NCI-H146 treated with DMSO at 0.1 percent for 48 hours (cell line): ENCODE measurements at regions not wholly inside any gene's neighbourhood (a gene's known extent, or its start where the extent isn't known, plus 50 kb on each side); places are given as distances from the start of the nearest gene placed in this dataset.
A peak's percentile ranks its signal among the peaks of the same experiment; 100 is the strongest.

Experiments used
- DNase-seq: peaks from one replicate; lab custom pipeline; 2025; ENCODE audit not compliant: unreplicated experiment; lab: John Stamatoyannopoulos, UW

DNA sequence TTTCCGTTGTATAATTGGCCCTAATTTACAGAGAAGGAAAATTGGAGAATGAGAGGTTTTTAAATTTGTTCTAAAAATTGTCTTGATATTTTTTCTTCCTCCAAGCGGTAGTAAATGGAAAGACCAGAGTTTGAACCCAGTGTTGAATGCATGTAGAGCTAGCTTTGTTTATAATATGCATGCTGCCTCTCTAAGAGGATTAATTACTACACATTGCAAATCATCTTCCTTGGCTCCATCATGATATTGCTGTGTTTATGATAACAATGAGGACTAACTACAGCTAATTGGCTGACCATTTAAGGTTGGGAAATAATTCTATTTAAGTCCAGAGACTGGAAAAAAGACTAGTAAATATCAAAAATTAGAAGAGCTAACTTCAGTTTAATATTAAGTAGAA lies 338.5 kb downstream of the PLK2 start:
- no peak for DNase-seq

DNA sequence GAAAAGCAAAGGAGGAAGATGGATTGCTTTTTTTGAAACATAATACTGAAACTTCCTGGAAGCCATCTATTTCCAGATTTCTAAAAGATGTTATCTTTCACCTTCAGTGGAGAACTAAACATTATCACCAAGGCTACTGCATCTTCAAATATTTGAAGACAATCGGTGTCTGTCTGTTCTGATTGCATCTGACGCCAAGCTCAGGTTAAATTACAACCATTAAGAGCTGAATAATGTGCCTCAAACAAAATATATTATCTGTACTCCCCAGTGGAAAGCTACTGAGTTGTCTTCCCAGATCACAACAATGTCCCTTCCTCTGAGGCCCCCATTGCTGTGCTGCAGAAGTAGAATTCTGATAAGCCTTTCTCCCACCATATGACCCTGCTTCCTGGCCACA lies 342.3 kb downstream of the PLK2 start:
- DNase-seq, result peak; percentile 78

DNA sequence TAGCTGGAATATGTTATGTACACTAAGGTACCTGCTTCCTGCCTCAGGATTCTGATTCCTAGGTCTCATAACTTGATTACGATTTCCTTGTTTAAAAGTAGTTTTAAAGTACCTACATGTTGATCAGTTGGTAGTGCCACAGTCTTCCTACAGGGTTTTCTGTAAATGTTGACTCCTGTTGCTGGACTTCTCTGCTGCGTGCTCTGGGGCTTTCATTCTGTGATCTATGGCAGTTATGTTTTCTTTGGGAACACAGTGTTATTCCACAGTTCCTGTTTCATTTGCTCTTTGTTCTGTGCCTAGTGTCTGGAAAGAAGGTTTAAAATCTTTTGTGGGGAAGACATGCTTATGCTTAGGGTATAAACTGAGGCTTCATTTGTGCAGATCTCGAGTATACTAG lies 343.5 kb downstream of the PLK2 start:
- DNase-seq, result no peak

DNA sequence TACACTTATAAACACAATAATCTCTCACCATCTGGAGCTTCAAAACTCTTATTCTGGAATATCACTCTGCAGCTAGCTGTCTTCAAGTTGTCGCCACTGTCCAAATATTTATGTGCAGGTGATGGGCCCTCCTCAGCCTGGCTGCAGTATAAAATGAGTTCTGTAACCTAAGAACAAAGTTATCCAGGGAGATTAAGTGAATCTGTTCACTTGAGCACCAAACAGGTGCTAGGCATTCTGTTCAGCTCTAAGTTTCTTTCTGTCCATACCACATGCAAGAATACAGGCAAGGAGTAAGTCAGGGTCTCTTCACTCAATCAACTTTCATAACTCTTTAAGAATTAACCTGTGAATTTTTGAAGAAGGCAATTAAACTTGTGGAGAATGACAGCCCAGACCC lies 344.1 kb downstream of the PLK2 start:
- DNase-seq, result no peak

DNA sequence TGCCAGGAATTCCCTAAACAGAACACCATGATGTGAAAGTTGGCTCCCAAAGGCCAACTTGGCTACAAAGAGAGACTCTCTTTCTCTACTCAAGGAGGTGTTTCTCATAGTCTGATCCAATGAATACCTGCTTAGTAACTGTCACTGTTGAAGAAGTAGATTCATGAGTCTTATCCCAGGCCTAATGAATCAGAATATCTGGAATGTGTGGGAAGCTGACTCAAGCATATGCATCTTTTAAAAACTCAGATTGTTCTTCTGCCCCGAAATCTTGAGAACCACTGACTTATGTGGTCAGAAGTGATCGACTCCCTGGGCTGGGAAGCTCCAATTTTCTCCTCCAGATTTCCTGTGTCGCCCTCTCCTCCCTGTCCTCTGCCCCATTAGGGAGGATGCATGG lies 345.6 kb downstream of the PLK2 start:
- no peak for DNase-seq

DNA sequence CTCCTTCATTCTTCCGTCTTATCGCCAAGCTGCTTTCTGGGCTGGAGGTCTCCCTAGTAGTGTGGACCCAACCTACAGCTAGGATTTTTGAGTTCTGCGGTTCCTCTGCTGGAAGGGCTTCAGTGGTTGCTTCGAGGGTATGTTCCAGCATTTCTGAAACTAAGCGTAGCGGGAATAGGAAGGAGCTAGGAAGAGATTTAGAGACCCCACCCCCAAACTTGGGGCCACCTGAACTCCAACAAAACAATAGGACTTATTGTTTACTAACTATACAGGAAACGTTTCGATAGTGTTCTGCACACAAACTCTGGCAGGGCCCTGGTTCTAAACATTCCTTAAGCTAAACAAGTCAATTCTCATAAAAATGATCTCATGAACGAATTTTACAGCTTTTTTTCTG lies 346.7 kb downstream of the PLK2 start:
- DNase-seq, result no peak

DNA sequence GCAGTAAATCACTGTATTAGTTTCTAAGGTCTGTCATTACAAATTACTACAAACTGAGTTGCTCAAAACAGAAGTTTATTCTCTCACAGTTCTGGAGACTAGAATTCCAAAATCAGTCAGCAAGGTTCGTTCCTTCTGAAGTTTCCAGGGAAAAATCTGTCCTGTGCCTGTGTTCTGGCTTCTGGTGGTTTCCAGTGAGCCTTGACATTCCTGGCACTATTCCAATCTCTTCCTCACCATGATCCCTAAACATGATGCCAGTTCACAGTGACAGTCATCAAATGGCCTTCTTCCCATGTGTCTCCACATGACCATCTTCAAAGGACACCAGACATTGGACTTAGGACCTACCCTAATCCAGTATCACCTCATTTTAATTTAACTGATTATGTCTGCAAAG lies 351.4 kb downstream of the PLK2 start:
- DNase-seq, result no peak

DNA sequence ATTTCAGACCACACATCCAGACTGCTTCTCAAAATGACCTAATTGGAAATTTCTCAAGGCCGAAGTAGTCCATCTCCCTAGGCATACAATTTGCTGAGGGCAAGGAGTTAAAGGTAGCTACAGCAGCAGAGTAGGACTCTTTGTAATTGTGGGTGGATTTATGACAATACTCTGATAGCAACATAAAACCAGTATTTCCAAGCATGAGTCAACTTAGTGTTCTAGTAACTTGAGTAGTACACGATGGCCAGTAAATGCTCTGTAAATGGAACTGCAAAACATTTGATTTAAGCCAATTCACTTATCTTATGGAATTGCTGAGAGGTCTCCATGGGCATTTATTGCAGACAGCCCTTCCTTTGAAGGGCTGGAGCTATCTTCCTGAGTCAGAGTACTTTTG lies 352.2 kb downstream of the PLK2 start:
- no peak for DNase-seq

DNA sequence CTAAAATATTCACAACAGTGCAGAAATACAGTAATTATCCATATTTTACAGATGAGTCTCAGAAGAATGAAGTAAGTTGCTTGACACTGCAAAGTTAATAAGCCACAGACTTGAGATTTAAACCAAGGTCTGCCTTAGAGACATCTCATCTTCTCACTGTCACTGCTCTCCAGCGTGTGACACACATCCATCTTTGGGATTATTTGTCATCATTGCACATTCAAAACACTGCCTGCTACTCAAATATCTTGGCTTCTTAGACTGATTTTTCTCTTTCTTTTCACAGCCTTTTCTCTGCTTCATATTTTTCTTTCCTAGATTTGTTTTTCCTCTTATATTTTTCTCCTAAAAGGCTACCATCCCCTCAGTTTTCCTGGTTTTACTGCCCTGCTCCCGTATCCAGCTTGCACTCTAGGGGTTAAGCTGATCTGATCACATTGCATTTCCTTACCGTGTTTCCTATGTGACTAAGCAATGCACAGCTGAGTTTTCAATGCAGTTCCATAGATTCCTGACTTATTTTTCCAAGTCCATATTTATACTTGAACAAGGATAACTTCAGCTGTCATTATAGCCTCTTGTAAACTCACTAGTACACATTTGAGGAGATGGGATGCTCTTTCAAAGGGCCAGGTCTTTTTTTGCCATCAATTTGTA lies 353.0 kb downstream of the PLK2 start:
- DNase-seq, result no peak

DNA sequence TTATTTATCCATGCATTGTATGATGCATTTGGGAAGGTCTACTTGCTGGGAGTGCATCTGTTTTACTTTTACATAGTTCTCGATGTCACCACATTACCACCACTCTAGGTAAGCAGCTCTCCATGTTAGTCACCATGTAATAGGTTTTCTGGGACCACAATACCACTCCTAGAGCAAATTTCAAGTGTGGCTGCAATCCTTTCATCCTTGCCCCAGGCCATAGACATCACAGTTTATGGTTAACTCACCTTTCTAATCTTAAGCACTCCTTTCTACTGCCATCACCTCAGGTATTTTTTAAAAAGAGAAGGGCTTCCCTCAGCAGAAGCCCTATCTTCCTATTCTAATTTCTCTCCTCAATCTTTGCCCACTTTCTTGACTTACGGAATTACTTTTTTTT lies 354.1 kb downstream of the PLK2 start:
- DNase-seq, result no peak

DNA sequence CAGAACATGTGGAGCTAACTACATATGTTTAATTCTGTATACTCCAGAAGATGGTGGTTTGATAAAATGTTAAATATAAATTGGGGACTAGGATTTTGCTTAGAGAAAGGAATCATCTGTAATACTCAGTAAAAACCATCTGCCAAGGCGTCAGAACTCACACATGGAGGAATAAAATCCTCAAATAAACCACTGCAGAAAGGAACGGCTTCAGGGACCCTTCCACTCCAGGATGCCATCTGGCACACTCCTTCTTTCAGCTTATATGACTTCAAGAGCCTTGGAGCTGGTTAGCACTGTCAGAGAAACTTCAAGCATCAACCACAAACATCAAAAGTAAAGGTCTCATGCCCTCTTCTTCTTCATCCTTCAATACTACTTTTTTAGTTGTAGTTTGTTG lies 360.6 kb downstream of the PLK2 start:
- DNase-seq, result no peak

DNA sequence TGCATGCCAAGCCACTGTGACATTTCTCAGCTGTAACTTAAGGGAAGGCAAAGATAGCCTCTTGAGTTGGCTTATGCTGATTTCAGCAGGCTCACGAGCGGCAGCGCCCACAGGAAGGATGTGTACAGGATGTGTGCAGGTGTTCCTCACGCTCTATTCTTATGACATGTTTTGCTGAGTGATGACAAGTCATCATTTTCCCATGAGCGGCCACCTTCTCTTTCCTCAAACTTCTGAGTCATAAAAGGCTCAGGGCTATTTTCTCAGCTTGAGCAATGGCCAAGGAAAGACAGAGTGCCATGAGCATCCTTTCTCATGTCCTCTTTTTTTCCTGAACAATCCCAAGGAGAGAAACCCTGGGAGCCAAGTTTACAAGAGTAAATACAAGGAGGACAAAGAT lies 365.9 kb downstream of the PLK2 start:
- no peak for DNase-seq

DNA sequence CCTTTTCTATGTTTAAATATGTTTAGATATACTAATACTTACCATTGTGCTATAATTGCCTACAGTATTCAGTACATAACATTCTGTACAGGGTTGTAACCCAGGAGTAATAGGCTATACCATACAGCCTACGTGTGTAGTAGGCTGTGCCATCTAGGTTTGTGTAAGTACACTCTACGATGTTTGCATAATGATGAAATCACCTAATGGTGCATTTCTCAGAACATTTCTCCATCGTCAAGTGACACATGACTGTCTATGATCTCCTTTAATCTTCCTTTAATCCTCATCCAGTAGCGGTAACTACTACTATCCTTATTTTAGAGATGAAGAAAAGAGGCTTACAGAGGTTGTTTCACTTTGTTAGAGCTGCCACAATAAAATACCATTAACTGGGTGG lies 369.2 kb downstream of the PLK2 start:
- DNase-seq, result no peak

DNA sequence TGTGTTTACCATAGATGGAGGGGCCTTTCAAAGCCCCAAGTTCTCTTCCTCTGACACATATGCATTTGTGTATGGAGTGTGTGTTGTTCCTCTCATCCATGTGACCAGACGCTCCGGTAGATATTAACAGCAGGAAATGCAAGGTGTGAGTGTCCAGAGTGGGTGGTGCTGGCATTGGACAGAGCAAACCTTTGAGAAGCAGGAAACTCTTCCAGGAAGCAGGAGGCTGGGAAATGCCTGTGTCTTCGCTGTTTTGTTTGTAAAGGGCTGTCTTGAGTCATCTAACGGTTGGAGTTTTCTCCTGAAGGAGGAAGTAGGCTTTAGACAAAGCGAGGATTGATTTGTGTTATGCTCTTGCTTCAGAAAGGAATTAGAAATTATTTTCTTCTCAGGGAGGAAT lies 370.9 kb downstream of the PLK2 start:
- no peak for DNase-seq

DNA sequence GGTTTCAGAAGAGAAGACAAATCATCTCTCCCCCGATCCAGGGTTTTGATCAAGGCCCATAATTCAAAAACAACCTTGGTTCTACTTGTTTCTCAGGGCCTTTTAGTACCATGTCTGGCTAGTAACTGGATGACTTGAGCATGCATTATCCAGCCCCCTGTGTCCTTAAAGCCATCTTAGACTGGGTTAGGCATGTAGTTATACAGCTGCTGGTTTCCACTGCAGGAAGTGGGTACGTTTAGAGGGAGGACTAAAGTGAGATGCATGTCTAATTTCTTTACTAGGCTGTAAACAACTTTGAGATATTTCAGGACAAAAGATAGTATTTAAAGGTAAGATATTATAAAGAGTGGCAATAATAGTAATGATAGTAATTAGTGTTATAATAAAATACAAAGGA lies 372.0 kb downstream of the PLK2 start:
- DNase-seq, result no peak

DNA sequence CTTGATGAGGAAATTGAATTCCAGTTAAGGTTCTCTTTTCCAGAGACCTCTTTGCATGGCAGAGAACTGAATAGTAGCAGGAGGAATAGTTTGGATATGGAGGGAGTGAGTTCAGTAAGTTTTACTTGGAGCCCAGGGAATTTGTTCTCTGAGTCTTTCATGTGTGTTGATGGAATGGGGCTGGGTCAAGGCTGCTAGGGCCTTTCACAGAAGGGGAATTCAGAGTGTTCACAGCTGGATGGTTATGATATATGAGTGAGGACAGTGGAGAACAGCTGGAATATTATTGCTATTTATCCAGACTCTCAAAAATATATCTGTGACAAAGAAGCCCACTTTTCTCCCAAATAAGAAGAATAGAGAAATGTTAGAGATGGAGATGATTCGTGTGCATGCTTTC lies 372.8 kb downstream of the PLK2 start:
- no peak for DNase-seq

DNA sequence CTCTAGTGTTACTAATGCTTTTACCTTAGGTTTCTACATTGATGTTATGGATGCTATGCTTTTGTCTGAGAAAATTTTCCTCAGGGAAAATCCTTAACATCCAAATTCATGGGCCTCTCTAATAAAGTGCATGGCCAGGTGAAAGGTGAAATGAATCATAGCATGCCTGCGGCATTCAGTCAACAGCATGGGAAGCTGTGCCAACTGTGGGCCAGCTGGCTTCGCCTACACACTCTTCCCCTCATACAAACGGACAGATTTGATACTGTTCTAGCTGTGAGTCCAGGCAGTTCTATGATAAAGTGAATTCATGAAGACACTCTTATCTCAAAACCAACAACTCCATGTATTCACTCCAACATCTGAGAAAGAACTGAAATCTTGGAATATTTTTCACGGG lies 374.1 kb downstream of the PLK2 start:
- DNase-seq, result no peak

DNA sequence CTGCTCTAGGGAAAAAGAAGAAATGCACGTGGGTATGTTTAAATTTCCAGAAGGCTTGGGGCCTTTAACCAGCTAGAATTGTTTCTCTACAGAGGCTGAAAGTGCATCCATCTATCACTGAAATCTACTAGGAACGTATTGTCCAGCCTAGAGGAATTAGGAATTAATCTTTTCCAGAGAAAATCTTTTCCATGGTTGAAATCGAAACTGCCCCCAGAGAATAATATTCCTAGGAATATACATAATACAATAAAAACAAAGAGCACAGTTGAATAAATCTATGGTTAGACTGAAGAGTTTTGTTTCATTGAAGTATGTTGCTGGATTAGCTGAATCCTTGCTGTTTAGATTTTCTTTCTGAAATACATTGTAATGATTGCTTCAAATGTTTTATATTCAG lies 378.5 kb downstream of the PLK2 start:
- DNase-seq, result no peak

DNA sequence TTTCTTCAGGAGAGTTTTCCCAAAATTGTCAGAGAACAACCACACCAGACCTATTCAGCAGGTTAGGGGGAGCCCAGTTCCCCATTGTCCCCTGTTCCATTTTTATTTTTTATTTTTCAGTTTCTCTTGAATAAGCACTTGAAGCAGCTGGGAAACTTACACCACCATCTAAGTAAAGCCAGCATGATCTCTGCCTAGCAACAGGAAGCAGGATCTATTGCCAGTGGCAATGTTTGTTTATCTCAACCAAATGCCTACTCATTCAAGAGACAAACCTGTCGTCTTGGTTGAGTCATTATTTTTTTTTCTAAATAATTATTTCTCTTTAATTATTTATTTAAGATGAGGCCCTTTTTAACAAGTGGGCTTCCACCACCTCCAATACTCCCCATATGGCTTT lies 379.3 kb downstream of the PLK2 start:
- peak; percentile 10 for DNase-seq

DNA sequence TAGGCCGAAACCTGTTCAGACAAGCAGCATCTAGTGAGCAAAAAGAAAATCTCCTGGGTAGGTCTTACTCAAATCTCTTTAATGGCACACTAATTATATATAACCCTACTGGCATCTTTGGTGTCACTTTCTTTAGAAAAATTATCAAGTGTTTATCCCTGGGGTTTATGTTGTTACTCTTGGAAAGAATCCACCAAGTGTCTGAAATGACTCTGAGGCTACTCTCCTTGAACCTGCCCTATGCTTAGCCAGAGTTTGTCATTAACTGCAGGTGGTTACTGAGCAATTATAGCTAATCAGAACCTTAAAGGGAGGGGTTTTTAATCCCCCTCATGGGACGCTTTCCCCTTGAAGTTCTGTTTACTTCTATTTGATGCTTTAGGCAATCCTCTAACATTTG lies 381.9 kb downstream of the PLK2 start:
- DNase-seq, result peak; percentile 83

DNA sequence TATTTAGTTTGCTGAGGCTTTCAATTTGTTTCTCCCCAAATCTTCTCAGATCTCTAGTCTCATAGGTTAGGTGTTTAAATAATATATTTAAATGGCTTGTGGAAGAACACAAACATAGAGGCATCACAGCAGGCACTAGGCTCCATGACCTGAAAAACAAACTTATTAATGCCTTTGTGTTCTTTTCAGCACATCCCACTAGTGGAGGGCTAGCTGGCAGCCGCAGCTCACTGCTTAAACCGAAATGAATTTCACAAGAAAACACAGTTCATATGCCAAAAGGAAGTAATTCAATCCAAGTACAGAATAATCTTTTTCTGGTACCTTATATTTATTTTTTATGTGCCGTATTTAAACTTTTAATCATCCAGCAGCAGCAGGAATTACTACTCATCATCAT lies 382.5 kb downstream of the PLK2 start:
- DNase-seq, result peak; percentile 44

DNA sequence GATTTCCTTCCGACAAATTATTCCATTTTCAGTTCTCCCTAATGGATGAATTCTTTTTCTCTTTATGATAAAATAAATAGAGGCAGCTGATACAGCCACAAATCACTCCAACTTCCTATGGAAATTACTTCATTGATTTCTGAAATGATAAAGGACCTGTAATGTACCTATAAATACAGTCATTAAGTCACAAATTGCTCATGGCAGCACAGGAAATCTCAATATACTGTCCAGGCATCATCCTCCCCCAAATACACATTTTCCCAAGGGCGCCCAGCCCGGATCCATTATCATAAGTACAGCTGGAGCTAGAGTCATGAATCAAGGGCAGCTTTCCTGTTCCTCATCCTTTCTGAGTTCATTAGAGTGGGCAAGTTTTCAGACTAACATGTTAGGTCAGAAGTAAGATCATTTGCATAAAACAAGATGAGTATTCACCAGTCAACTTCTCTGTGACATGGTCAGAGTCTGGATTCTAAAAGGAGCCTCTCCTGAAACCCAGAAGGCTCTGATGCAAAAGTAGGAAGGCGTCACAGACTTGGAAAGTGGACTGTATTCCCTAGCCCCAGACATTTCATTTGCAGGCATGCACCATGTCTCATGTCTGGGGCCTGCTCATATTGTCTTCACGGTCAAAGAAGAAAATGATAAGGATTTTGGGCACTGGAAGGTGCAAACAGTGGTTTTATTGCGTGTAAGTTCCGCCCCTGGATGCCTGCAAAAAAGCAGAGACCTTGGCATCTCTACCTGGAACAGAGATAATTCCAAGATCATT lies 383.2 kb downstream of the PLK2 start:
- peak; percentile 60 for DNase-seq

DNA sequence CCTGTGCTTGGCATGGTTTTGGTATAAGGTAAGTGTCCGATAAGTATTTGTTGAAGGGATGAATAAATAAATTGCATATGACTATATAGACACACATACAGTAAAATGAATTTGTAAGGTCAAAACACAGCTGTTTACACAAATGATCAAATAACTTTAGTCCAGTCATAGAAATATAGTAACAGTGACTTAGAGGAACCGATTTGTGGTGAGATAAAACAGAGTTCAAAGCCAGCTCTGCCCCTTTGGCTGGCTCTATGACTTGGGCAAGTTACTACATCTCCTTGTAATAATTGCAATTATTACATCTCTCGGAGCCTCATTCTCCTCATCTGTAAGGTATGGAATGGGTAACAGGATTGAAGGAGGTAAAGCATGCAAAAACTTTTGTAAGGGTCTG lies 384.0 kb downstream of the PLK2 start:
- no peak for DNase-seq
